Left lung (tissue), 4 donors: ENCODE measurements at regions not wholly inside any gene's neighbourhood (a gene's known extent, or its start where the extent isn't known, plus 50 kb on each side); places are given as distances from the start of the nearest gene placed in this dataset.

Experiments
- ATAC-seq: fragments of 200-7000 bp; cut with Tn5 transposase; one replicate; pipeline ENCODE4 v1.9.1; 2020; ENCODE audit warnings: moderate library complexity
- DNase-seq, 4 donors: peaks; one replicate each; pipeline ENCODE4 v3.0.0-alpha.2; 2013 to 2020
- H3K27ac ChIP-seq, 2 donors: fragments of 200-600 bp; sonication (generic) in 1 of 2; one replicate each; pipeline versions ENCODE4 v1.5.0 to v1.8.0; 2020 to 2021
- H3K27me3 ChIP-seq, 2 donors: fragments of 200-600 bp; sonication (generic) in 1 of 2; one replicate each; pipeline versions ENCODE4 v1.5.0 to v1.8.0; 2020 to 2021
- H3K36me3 ChIP-seq, 2 donors: fragments of 200-600 bp; sonication (generic) in 1 of 2; one replicate each; pipeline versions ENCODE4 v1.5.0 to v1.8.0; 2020 to 2021
- H3K4me1 ChIP-seq, 2 donors: fragments of 200-600 bp; one replicate each; pipeline ENCODE4 v1.8.0; 2021
- H3K4me3 ChIP-seq, 2 donors: fragments of 200-600 bp; sonication (generic) in 1 of 2; one replicate each; pipeline versions ENCODE4 v1.5.0 to v1.8.0; 2020 to 2021; ENCODE audit warnings: mild to moderate bottlenecking in 1 of 2
- H3K9me3 ChIP-seq, 2 donors: fragments of 200-600 bp; sonication (generic) in 1 of 2; one replicate each; pipeline versions ENCODE4 v1.5.0 to v1.8.0; 2020 to 2021
- intact Hi-C, 2 donors: fragments of 100-400 bp; cut with DNase I; formaldehyde crosslinking; loops; one replicate each; pipeline versions ENCODE4 v1.11.2 to v1.14.2; 2022
- TF ChIP-seq, protein P1 (sequence below), 2 donors: fragments of 200-600 bp; sonication (generic) in 1 of 2; IDR thresholded peaks; one replicate each; pipeline versions ENCODE4 v1.5.0 to v1.8.0; 2021; ENCODE audit warnings: antibody characterized with exemption in 2 of 2
- donor health status: DM: no; HTN: yes; CAD: no.
- donor health status: DM: no; HTN: no; CAD: no.

DNA sequence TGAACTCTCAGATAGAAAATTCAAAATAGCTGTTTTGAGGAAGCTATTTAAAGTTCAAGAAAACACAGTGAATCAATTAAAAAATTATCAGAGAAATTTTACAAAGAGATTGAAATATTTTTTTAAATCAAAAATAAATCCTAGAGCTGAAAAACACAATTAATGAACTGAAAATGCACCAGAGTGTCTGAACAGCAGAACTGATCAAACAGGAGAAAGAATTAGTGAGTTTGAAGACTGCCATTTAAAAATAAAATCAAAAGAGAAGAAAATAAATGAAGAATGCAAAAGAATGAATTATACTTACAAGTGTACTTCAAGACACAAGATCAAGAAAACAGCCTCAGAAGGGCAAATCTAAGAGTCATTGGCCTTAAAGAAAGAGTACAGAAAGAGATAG is 1000.2 kb upstream of the ATXN8OS start:
- H3K27me3 ChIP-seq, result no peaks in the 10 kb centered on the region
- H3K27ac ChIP-seq, result no peak overlapping the region
- DNase-seq (no peak), ATAC-seq (no peak)
- intact Hi-C loops, result no loop called here
- H3K4me3 ChIP-seq, result no peak overlapping the region
- H3K36me3 ChIP-seq, result no peaks in the 10 kb centered on the region
- no peaks in the 10 kb centered on the region for H3K4me1 ChIP-seq
- TF ChIP-seq, protein P1, sequence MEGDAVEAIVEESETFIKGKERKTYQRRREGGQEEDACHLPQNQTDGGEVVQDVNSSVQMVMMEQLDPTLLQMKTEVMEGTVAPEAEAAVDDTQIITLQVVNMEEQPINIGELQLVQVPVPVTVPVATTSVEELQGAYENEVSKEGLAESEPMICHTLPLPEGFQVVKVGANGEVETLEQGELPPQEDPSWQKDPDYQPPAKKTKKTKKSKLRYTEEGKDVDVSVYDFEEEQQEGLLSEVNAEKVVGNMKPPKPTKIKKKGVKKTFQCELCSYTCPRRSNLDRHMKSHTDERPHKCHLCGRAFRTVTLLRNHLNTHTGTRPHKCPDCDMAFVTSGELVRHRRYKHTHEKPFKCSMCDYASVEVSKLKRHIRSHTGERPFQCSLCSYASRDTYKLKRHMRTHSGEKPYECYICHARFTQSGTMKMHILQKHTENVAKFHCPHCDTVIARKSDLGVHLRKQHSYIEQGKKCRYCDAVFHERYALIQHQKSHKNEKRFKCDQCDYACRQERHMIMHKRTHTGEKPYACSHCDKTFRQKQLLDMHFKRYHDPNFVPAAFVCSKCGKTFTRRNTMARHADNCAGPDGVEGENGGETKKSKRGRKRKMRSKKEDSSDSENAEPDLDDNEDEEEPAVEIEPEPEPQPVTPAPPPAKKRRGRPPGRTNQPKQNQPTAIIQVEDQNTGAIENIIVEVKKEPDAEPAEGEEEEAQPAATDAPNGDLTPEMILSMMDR (IDR thresholded peaks at IDR 0.05), result no peak
- H3K9me3 ChIP-seq, result peaks cover 4 to 16% of the 10 kb centered on the region in 2 donors

DNA sequence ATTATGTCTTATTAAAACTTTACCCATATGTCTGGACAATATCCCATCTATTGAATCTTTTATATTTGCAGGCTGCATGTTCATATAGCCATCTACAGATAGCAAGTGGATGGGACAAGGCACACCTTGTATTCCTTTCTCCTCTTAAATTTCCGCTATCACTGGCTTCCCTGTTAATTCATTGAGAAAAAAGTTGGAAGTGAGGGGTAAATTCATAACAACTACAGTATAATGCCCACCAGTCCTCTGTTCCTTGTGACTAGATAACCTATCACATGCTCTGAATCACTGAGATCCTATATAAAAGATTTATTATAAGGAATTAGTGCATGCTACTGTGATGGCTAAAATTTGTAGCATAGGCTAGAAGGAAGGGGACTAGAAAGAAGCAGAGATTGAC is 1005.8 kb upstream of the ATXN8OS start:
- no peak for ATAC-seq
- intact Hi-C loops, result no loop called here
- no peak overlapping the region for H3K27ac ChIP-seq
- no peak overlapping the region for H3K4me3 ChIP-seq
- H3K4me1 ChIP-seq, result no peaks in the 10 kb centered on the region
- H3K9me3 ChIP-seq, result peaks cover 0 to 8% of the 10 kb centered on the region in 2 donors
- H3K36me3 ChIP-seq, result no peaks in the 10 kb centered on the region
- TF ChIP-seq, protein P1 (IDR thresholded peaks at IDR 0.05), result no peak
- DNase-seq, result no peak
- H3K27me3 ChIP-seq, result no peaks in the 10 kb centered on the region

DNA sequence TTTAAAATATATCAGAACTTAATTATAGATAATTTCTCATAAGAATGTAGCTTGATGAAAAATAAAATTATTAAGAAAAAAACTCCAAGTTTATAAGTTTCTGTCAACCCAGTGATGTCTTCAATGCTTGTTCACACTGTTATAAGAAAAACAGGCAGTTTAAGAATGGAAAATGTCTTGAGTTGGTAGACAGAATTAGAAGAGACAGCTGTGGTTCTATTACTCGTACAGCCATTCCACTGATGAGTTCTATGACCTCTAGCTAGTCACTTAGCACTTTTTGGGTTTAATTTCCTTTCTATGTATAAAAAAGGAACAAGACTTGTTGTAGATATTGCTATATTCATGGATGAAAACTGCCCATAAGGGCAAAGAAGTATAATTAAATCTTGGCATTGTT is 1013.1 kb upstream of the ATXN8OS start:
- no peaks in the 10 kb centered on the region for H3K27me3 ChIP-seq
- no peaks in the 10 kb centered on the region for H3K36me3 ChIP-seq
- H3K27ac ChIP-seq, result no peak overlapping the region
- intact Hi-C loops, result no loop called here
- H3K4me3 ChIP-seq, result no peak overlapping the region
- DNase-seq, result no peak
- TF ChIP-seq, protein P1 (IDR thresholded peaks at IDR 0.05), result no peak
- H3K4me1 ChIP-seq, result no peaks in the 10 kb centered on the region
- no peak for ATAC-seq
- no peaks in the 10 kb centered on the region for H3K9me3 ChIP-seq

DNA sequence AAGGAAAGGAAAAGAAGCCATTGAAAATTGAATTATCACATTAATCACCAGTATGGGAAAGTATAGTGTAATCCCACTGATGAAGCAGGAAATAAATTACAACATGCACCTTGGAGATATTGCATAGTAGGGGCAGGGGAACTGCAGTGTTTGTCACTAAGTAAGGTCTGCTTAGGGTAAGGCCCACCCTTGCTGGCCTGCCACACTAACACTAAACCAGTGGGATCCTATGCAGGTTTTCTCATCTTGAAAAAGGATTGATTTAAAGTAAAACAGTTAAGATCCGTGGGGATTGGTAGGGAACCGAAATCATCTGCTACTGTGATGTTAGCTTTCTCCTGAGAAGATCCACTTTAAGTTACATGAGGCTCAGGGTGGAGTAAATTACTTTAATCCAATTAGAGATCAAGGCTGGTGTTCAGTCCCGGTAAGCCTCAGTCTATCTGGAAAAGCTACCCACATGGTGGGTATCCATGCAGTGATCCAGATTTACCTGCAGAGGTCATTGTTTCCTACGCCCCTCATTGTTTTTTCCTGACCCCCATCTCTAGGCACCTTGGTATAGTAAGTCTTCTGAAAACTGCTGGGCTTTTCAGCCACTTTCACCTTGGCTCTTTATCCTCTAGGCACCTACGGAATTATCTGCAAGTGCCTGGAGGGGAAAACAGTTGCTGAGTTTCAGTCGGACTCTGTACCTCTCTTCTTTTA is 1014.9 kb upstream of the ATXN8OS start:
- H3K36me3 ChIP-seq, result no peaks in the 10 kb centered on the region
- TF ChIP-seq, protein P1 (IDR thresholded peaks at IDR 0.05), result no peak
- H3K27ac ChIP-seq, result no peak overlapping the region
- DNase-seq (no peak), ATAC-seq (no peak)
- no peaks in the 10 kb centered on the region for H3K4me1 ChIP-seq
- H3K4me3 ChIP-seq, result no peak overlapping the region
- intact Hi-C loops, result no loop called here
- peaks cover 0 to 2% of the 10 kb centered on the region in 2 donors for H3K9me3 ChIP-seq
- no peaks in the 10 kb centered on the region for H3K27me3 ChIP-seq

DNA sequence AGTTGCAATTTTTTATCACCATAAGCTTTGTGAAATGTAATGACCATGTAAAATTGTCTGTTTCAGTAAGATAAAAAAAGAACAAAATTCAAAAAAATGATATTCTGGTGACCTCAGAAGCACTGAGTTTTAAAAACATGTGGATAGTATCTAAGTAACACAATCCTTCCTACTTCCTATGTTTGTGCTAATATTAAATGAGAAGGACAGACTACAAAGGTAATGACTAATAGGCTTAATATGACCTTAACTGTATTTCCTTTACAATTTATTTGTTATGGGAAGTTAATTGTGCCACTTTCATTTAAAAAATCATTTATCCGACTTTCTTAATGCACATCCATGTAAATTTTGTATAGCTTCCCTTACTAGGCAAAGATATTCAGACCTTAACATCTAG is 1030.4 kb upstream of the ATXN8OS start:
- H3K27me3 ChIP-seq, result no peaks in the 10 kb centered on the region
- H3K27ac ChIP-seq, result no peak overlapping the region
- TF ChIP-seq, protein P1 (IDR thresholded peaks at IDR 0.05), result no peak
- no peaks in the 10 kb centered on the region for H3K36me3 ChIP-seq
- no peaks in the 10 kb centered on the region for H3K4me1 ChIP-seq
- H3K9me3 ChIP-seq, result peaks cover 0 to 4% of the 10 kb centered on the region in 2 donors
- no peak overlapping the region for H3K4me3 ChIP-seq
- ATAC-seq, result no peak
- intact Hi-C loops, result no loop called here
- DNase-seq, result no peak
